ENCODE measurements at regions not wholly inside any gene's neighbourhood (a gene's known extent, or its start where the extent isn't known, plus 50 kb on each side); places are given as distances from the start of the nearest gene placed in this dataset.
A peak's percentile ranks its signal among the peaks of the same experiment; 100 is the strongest.

DNA sequence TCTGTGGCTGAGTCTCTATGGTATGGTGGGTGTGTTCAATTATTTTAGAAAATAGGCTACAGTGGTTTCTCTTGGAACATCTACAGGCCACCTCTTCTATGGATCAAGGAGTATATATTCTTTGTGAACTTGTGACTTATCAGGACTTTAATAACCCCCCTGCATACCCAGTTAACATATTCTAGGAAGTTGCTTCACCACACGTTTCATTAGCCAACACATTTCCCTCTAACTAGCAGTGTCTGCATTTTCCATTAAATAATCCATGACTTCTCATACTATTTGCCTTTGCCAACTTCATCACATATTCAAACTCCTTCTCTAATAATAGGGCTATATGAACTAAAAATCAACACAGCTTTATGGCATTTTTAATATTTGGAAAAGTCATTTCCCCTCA is 187.6 kb upstream of the ARL4C start:
- TF ChIP-seq, protein P1, sequence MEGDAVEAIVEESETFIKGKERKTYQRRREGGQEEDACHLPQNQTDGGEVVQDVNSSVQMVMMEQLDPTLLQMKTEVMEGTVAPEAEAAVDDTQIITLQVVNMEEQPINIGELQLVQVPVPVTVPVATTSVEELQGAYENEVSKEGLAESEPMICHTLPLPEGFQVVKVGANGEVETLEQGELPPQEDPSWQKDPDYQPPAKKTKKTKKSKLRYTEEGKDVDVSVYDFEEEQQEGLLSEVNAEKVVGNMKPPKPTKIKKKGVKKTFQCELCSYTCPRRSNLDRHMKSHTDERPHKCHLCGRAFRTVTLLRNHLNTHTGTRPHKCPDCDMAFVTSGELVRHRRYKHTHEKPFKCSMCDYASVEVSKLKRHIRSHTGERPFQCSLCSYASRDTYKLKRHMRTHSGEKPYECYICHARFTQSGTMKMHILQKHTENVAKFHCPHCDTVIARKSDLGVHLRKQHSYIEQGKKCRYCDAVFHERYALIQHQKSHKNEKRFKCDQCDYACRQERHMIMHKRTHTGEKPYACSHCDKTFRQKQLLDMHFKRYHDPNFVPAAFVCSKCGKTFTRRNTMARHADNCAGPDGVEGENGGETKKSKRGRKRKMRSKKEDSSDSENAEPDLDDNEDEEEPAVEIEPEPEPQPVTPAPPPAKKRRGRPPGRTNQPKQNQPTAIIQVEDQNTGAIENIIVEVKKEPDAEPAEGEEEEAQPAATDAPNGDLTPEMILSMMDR (conservative IDR thresholded peaks at IDR 0.05; ENCODE audit: low read length): no peak
- no peak overlapping the region for H3K4me3 ChIP-seq (ENCODE audit: low read length)
- DNase-seq (ENCODE audit: low read depth): no peak

DNA sequence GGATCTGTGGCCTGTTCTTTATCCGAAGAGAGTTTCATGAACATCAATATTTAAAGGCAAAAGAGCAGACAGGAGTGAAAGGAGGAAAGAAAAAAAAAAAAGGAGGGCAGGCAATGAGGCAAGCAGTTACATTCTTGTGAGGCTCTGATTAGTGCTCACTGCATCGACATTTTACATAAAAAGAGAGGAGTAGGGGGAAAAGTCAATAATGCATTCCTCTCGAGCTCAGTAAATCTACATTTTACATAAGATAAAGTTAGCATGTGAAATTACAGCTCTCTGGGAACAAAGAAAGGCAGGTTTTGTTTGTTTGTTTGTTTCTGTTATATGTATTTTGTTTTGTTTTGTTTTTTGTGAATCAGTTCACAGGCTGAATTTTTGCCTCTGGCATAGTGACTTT is 187.1 kb upstream of the ARL4C start:
- TF ChIP-seq, protein P1 (conservative IDR thresholded peaks at IDR 0.05; ENCODE audit: low read length): no peak
- DNase-seq (ENCODE audit: low read depth): no peak
- H3K4me3 ChIP-seq (ENCODE audit: low read length): no peak overlapping the region

DNA sequence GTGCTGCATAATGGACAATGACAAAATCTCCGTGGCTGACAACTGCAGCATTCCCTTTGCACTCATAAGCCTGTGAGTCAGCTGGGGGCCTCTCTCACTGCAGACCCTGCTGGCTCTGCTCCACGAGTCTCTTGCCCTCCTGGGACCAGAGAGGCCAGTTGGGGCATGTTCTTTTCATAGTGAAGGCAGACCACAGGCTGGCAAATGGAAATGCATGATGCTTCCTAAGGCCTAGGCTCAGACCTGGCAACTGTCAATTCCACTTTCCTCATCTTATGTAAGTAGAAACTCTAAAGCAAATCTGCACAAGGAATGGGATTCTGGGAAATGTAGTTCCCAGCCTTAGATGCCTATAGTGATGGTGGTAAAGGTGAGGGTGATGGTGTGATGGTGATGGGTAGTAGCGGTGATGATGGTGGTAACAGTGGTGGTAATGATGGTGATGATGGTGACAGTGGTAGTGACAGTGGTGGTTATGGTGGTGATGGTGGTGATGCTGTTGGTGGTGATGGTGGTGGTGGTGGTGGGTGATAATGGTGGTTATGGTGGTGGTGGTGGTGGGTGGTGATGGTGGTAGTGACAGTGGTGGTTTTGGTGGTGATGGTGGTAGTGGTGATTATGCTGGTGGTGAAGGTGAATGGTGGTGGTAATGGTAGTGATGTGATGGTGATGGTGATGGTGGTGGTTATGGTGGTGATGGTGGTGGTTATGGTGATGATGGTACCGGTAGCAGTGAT is 185.8 kb upstream of the ARL4C start:
- TF ChIP-seq, protein P1 (conservative IDR thresholded peaks at IDR 0.05; ENCODE audit: low read length): no peak
- peak; percentile 14 for DNase-seq (ENCODE audit: low read depth)
- no peak overlapping the region for H3K4me3 ChIP-seq (ENCODE audit: low read length)

DNA sequence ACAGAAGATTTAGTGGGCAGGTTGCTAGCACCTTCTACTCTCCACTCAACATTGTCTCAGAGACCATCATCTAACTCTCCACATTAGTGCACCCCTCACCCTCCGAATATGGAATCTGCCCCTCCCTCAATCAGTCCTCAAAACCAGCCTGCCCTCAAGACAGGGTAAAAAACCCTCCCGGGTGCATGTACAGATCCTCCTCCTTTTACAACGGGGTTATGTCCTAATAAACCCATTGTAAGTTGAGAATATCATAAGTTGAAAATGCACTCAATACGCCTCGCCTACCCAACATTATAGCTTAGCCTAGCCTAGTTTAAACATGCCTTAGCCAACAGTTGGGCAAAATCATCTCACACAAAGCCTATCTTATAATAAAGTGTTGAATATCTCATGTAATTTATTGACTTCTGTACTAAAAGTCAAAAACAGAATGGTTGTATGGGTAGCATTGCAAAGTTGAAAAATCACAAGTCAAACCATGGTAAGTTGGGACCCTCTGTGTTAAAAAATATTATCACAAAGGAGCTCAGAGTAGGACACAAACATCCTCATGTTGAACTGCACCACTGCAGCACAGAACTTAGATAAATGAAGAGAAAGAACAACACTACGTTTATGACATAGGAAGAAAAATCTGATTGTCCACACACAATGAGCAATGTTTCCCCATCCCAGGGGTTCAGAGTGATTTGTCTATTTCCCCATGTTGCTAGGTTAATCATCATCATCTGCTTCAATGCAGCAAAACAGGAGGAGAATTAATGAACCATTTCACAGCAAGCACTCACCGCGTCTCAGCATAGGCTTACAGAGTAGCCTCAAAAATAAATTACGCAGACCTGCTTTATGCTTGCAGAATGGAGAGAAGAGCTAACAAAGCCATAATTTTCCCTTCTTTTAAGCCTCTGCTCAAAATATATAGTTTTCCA is 184.1 kb upstream of the ARL4C start:
- TF ChIP-seq, protein P1 (conservative IDR thresholded peaks at IDR 0.05; ENCODE audit: low read length): no peak
- no peak overlapping the region for H3K4me3 ChIP-seq (ENCODE audit: low read length)
- DNase-seq (ENCODE audit: low read depth): no peak

DNA sequence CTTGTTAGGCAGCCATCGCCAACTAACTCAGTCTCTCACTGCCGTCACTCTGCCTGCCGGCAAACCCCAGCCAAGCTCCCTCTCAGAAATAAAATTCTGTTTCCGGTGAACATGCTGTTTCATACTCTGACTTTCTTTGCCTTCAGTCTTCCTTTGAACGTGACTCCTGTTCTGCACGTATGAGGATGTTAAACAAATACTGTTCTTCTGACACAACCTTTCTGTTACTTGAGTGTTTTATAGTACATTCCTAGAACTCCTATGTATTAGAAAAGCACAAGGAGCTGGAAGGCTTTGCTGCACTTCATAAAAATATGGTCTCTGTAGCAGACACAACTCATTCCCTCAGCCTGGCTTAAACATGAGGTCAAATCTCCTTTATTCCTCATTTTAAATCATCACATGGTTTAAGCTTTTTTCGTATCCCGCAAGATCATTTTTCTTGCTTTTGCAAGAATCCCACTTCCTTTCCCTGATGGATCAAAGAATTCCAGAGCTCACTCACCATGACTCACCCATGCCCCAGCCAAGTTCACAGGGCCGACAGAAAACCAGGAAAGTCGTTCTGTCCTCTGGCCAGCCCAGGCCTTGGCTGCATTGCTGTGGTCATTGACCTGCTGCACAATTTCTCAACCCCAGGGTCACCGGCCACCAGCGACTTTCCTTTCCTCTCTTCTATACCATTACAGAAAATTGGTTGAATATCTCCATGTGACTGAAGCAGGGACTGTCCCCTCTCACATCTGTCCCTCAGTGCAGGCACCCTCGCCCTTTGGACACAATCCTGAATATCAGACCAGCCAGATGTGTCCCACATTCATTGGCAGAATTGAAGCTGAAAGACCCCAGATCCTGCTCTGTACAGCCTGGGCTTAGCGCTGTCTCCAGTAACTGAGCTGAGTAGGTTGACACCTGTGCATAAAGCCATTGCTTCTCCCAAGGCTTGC is 183.1 kb upstream of the ARL4C start:
- peak overlapping the region; percentile 33 for H3K4me3 ChIP-seq (ENCODE audit: low read length)
- peak; percentile 99 for DNase-seq (ENCODE audit: low read depth)
- TF ChIP-seq, protein P1 (conservative IDR thresholded peaks at IDR 0.05; ENCODE audit: low read length): no peak

DNA sequence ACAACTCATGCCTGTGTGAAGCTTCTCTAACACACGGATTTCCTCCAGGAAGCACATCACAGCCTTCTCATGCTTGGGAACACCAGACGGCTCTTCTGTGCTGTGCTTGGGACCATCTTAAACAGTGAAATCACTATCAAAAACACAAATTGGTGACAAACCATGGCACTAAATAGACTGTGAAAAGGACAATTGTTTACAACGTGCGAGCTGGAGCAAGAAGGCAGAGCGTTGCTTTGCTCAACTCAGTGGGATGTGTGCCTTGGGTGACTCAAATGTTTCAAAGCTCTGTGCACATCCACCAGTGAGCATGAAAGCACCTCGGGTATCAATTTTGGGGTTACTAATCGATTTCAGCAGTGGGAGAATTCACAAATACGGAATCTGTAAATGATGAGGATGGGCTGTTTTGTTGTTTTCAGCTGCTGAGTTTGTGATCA is 182.4 kb upstream of the ARL4C start:
- peak; percentile 77 for DNase-seq (ENCODE audit: low read depth)
- TF ChIP-seq, protein P1 (conservative IDR thresholded peaks at IDR 0.05; ENCODE audit: low read length): no peak
- peak overlapping the region; percentile 33 for H3K4me3 ChIP-seq (ENCODE audit: low read length)
